Mesenteric fat pad (tissue), 1 donor: ENCODE measurements at regions not wholly inside any gene's neighbourhood (a gene's known extent, or its start where the extent isn't known, plus 50 kb on each side); places are given as distances from the start of the nearest gene placed in this dataset.
"Not testable (repeated sequence)": the region's sequence is repeated elsewhere in the genome, so short reads cannot be mapped to it uniquely, and the experiment has no call there.

Experiments
- DNase-seq: peaks from one replicate; pipeline ENCODE4 v3.0.0-alpha.2; 2020; ENCODE audit warnings: low spot score
- donor health status: DM: yes; HTN: yes; CAD: no.

GRCh38 chr2:89957236-89957635 lies 1265.8 kb downstream of the RPIA start:
- not testable (repeated sequence) for DNase-seq

GRCh38 chr2:89959729-89960378 lies 1268.4 kb downstream of the RPIA start:
- not testable (repeated sequence) for DNase-seq

GRCh38 chr2:89960570-89960969 lies 1269.1 kb downstream of the RPIA start:
- not testable (repeated sequence) for DNase-seq

GRCh38 chr2:89968567-89968966 lies 1277.1 kb downstream of the RPIA start:
- DNase-seq, result not testable (repeated sequence)

- DNase-seq, result not testable (repeated sequence)
These were observed 1277.7 kb downstream of the RPIA start for GRCh38 chr2:89969190-89969589.

GRCh38 chr2:89973849-89974248 lies 1282.4 kb downstream of the RPIA start:
- not testable (repeated sequence) for DNase-seq

GRCh38 chr2:89979826-89980537 lies 1288.5 kb downstream of the RPIA start:
- DNase-seq, result not testable (repeated sequence)

GRCh38 chr2:89982246-89982645 lies 1290.8 kb downstream of the RPIA start:
- DNase-seq, result not testable (repeated sequence)

- DNase-seq, result not testable (repeated sequence)
These were observed 1294.2 kb downstream of the RPIA start for GRCh38 chr2:89985650-89986049.

GRCh38 chr2:89986532-89986931 lies 1295.1 kb downstream of the RPIA start:
- not testable (repeated sequence) for DNase-seq

GRCh38 chr2:89996779-89997178 lies 1305.3 kb downstream of the RPIA start:
- not testable (repeated sequence) for DNase-seq

- not testable (repeated sequence) for DNase-seq
These were observed 1313.1 kb downstream of the RPIA start for GRCh38 chr2:90004553-90004952.

GRCh38 chr2:90010442-90011100 lies 1319.1 kb downstream of the RPIA start:
- DNase-seq, result not testable (repeated sequence)

GRCh38 chr2:90011101-90011443 lies 1319.6 kb downstream of the RPIA start:
- DNase-seq, result not testable (repeated sequence)

- not testable (repeated sequence) for DNase-seq
These were observed 1328.4 kb downstream of the RPIA start for GRCh38 chr2:90019908-90020307.

- not testable (repeated sequence) for DNase-seq
These were observed 1329.8 kb downstream of the RPIA start for GRCh38 chr2:90021234-90021633.

GRCh38 chr2:90027231-90027643 lies 1335.8 kb downstream of the RPIA start:
- DNase-seq, result not testable (repeated sequence)

- not testable (repeated sequence) for DNase-seq
These were observed 1337.1 kb downstream of the RPIA start for GRCh38 chr2:90028381-90029079.

GRCh38 chr2:90029080-90029428 lies 1337.6 kb downstream of the RPIA start:
- DNase-seq, result not testable (repeated sequence)

GRCh38 chr2:90032269-90032668 lies 1340.8 kb downstream of the RPIA start:
- not testable (repeated sequence) for DNase-seq

- not testable (repeated sequence) for DNase-seq
These were observed 1344.9 kb downstream of the RPIA start for GRCh38 chr2:90036335-90036734.

- not testable (repeated sequence) for DNase-seq
These were observed 1347.6 kb downstream of the RPIA start for GRCh38 chr2:90039093-90039492.
